ENCODE measurements at regions not wholly inside any gene's neighbourhood (a gene's known extent, or its start where the extent isn't known, plus 50 kb on each side); places are given as distances from the start of the nearest gene placed in this dataset.

GRCh38 chr4:19698961-19699360 is 552.7 kb upstream of the SLIT2 start:
- no peak for DNase-seq

- DNase-seq = peak in 1 of 2 donors; percentile 36
Measured at GRCh38 chr4:19694812-19695211, 556.9 kb upstream of the SLIT2 start.

- no peak for DNase-seq
Measured at GRCh38 chr4:19693936-19694570, 557.7 kb upstream of the SLIT2 start.

GRCh38 chr4:19689511-19689910 is 562.2 kb upstream of the SLIT2 start:
- DNase-seq = no peak

- no peak for DNase-seq
Measured at GRCh38 chr4:19686456-19686855, 565.2 kb upstream of the SLIT2 start.

- DNase-seq = no peak
Measured at GRCh38 chr4:19684084-19684483, 567.6 kb upstream of the SLIT2 start.

- no peak for DNase-seq
Measured at GRCh38 chr4:19683426-19683825, 568.3 kb upstream of the SLIT2 start.

- no peak for DNase-seq
Measured at GRCh38 chr4:19677211-19677610, 574.5 kb upstream of the SLIT2 start.

GRCh38 chr4:19675172-19675811 is 576.4 kb upstream of the SLIT2 start:
- no peak for DNase-seq

- DNase-seq = no peak
Measured at GRCh38 chr4:19659101-19659500, 592.6 kb upstream of the SLIT2 start.

- no peak for DNase-seq
Measured at GRCh38 chr4:19657856-19658255, 593.8 kb upstream of the SLIT2 start.

GRCh38 chr4:19655666-19656065 is 596.0 kb upstream of the SLIT2 start:
- DNase-seq = no peak

- DNase-seq = no peak
Measured at GRCh38 chr4:19650903-19651864, 600.5 kb upstream of the SLIT2 start.

GRCh38 chr4:19645589-19645988 is 606.1 kb upstream of the SLIT2 start:
- DNase-seq = no peak

- no peak for DNase-seq
Measured at GRCh38 chr4:19636451-19636850, 615.3 kb upstream of the SLIT2 start.

GRCh38 chr4:19631814-19632213 is 619.9 kb upstream of the SLIT2 start:
- no peak for DNase-seq

GRCh38 chr4:19623866-19624265 is 627.8 kb upstream of the SLIT2 start:
- DNase-seq = no peak

- no peak for DNase-seq
Measured at GRCh38 chr4:19615086-19615689, 636.5 kb upstream of the SLIT2 start.

GRCh38 chr4:19614171-19614570 is 637.5 kb upstream of the SLIT2 start:
- no peak for DNase-seq

- DNase-seq = no peak
Measured at GRCh38 chr4:19596342-19596741, 655.4 kb upstream of the SLIT2 start.

- DNase-seq = no peak
Measured at GRCh38 chr4:19592391-19592790, 659.3 kb upstream of the SLIT2 start.

- no peak for DNase-seq
Measured at GRCh38 chr4:19583827-19584569, 667.7 kb upstream of the SLIT2 start.

GRCh38 chr4:19580095-19580494 is 671.6 kb upstream of the SLIT2 start:
- no peak for DNase-seq
